ENCODE measurements at regions not wholly inside any gene's neighbourhood (a gene's known extent, or its start where the extent isn't known, plus 50 kb on each side); places are given as distances from the start of the nearest gene placed in this dataset.
"Not testable (repeated sequence)": the region's sequence is repeated elsewhere in the genome, so short reads cannot be mapped to it uniquely, and the experiment has no call there.

- H3K9me3 ChIP-seq (ENCODE audit: control insufficient read depth in 2 of 2, insufficient read depth in 1 of 2, low read length in 1 of 2) = no peaks in the 10 kb centered on the region
- H3K4me1 ChIP-seq (ENCODE audit: control insufficient read depth in 2 of 2, insufficient read depth in 2 of 2, low read length in 2 of 2) = no peaks in the 10 kb centered on the region
- WGBS = 71% methylated on average over 11 of the region's 11 CpGs
- H3K4me3 ChIP-seq (ENCODE audit: low read length in 2 of 2) = no peak overlapping the region
- no peak overlapping the region for H3K27ac ChIP-seq (ENCODE audit: low read depth in 1 of 2, low read length in 1 of 2)
- H3K27me3 ChIP-seq (ENCODE audit: control insufficient read depth in 2 of 2, insufficient read depth in 1 of 2, low read length in 1 of 2) = no peaks in the 10 kb centered on the region
- H3K36me3 ChIP-seq (ENCODE audit: control insufficient read depth in 2 of 2, insufficient read depth in 2 of 2, low read length in 1 of 2) = no peaks in the 10 kb centered on the region
- no peak for DNase-seq (ENCODE audit: low read depth in 6 of 9, low spot score in 9 of 9)
Observed at GRCh38 chr4:8681391-8681790, 88.8 kb downstream of the CPZ start.

GRCh38 chr4:8679032-8679431, 86.5 kb downstream of the CPZ start:
- Histone ChIP-seq H3K9me3 (ENCODE audit: control insufficient read depth in 2 of 2, insufficient read depth in 1 of 2, low read length in 1 of 2) (no peaks in the 10 kb centered on the region), H3K4me3 (ENCODE audit: low read length in 2 of 2) (no peak overlapping the region), H3K36me3 (ENCODE audit: control insufficient read depth in 2 of 2, insufficient read depth in 2 of 2, low read length in 1 of 2) (no peaks in the 10 kb centered on the region), H3K27ac (ENCODE audit: low read depth in 1 of 2, low read length in 1 of 2) (no peak overlapping the region), H3K4me1 (ENCODE audit: control insufficient read depth in 2 of 2, insufficient read depth in 2 of 2, low read length in 2 of 2) (no peaks in the 10 kb centered on the region), H3K27me3 (ENCODE audit: control insufficient read depth in 2 of 2, insufficient read depth in 1 of 2, low read length in 1 of 2) (no peaks in the 10 kb centered on the region)
- DNase-seq (ENCODE audit: low read depth in 6 of 9, low spot score in 9 of 9) = no peak
- WGBS = 75% methylated on average over 2 of the region's 2 CpGs

DNA sequence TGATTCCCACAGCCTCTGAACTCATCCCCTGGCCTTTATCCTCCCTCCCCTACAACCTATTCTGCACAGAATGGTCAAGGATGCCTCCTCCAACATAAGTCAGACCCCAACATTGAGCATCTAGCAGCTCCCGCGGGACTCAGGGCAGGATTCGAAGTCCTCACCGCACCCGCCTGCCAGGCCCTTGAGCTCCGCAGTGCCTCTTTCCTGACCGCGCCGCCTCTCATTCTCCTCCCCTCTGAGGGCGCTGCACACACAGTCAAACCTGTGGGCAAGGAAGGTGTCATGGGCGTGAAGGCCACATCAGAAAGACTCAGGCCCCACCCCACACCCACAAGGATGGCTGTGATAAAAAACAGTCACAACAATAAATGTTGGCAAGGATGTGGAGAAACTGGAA, 84.1 kb downstream of the CPZ start:
- H3K27ac ChIP-seq (ENCODE audit: low read depth in 1 of 2, low read length in 1 of 2) = no peak overlapping the region
- no peaks in the 10 kb centered on the region for H3K4me1 ChIP-seq (ENCODE audit: control insufficient read depth in 2 of 2, insufficient read depth in 2 of 2, low read length in 2 of 2)
- no peaks in the 10 kb centered on the region for H3K27me3 ChIP-seq (ENCODE audit: control insufficient read depth in 2 of 2, insufficient read depth in 1 of 2, low read length in 1 of 2)
- no peaks in the 10 kb centered on the region for H3K36me3 ChIP-seq (ENCODE audit: control insufficient read depth in 2 of 2, insufficient read depth in 2 of 2, low read length in 1 of 2)
- 93% methylated on average over 11 of the region's 11 CpGs for WGBS
- H3K4me3 ChIP-seq (ENCODE audit: low read length in 2 of 2) = no peak overlapping the region
- H3K9me3 ChIP-seq (ENCODE audit: control insufficient read depth in 2 of 2, insufficient read depth in 1 of 2, low read length in 1 of 2) = no peaks in the 10 kb centered on the region
- DNase-seq (ENCODE audit: low read depth in 6 of 9, low spot score in 9 of 9) = no peak

DNA sequence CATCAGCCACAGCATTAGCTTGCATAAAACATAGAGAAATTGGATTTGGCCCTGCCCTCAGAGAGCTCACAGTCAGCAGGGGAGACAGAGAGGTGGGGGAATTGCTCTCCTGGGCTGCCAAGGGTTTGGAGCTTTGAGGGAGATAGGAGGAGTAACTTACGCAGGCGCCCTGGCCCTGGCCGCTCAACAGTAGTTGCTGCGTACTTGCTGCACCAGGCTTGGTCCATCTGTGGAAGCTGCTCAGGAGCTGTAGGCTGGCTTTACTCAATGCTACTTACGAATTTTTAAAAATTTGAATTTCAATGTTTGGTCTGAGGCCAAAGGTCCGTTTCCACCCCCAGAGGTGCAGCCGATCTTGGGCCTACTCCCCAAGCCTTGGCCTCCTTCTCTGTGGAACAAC, 83.3 kb downstream of the CPZ start:
- Histone ChIP-seq H3K4me1 (ENCODE audit: control insufficient read depth in 2 of 2, insufficient read depth in 2 of 2, low read length in 2 of 2) (no peaks in the 10 kb centered on the region), H3K27ac (ENCODE audit: low read depth in 1 of 2, low read length in 1 of 2) (no peak overlapping the region), H3K4me3 (ENCODE audit: low read length in 2 of 2) (no peak overlapping the region), H3K36me3 (ENCODE audit: control insufficient read depth in 2 of 2, insufficient read depth in 2 of 2, low read length in 1 of 2) (no peaks in the 10 kb centered on the region), H3K27me3 (ENCODE audit: control insufficient read depth in 2 of 2, insufficient read depth in 1 of 2, low read length in 1 of 2) (no peaks in the 10 kb centered on the region), H3K9me3 (ENCODE audit: control insufficient read depth in 2 of 2, insufficient read depth in 1 of 2, low read length in 1 of 2) (no peaks in the 10 kb centered on the region)
- no peak for DNase-seq (ENCODE audit: low read depth in 6 of 9, low spot score in 9 of 9)
- WGBS = 88% methylated on average over 7 of the region's 7 CpGs

DNA sequence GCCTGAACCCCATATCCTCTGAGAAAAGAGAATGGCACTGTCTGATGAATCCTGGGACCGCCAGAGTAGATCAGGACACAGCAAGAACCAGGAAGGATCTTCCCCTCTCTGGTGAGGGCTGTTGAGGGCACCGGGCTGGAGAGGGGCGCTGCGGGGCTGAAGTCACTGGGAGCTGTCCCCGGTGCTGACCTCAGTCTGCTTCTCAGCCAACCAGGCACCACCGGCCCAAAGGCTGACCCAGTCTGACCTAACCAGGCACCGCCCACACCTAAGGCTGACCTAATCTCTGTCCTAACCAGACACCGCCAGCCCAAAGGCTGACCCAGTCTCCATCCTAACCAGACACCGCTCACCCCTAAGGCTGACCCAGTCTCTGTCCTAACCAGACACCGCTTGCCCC, 82.8 kb downstream of the CPZ start:
- DNase-seq (ENCODE audit: low read depth in 6 of 9, low spot score in 9 of 9) = peak in 2 of 9 donors; percentile 3 to 8
- Histone ChIP-seq H3K27ac (ENCODE audit: low read depth in 1 of 2, low read length in 1 of 2) (no peak overlapping the region), H3K4me3 (ENCODE audit: low read length in 2 of 2) (no peak overlapping the region), H3K4me1 (ENCODE audit: control insufficient read depth in 2 of 2, insufficient read depth in 2 of 2, low read length in 2 of 2) (no peaks in the 10 kb centered on the region), H3K36me3 (ENCODE audit: control insufficient read depth in 2 of 2, insufficient read depth in 2 of 2, low read length in 1 of 2) (no peaks in the 10 kb centered on the region), H3K9me3 (ENCODE audit: control insufficient read depth in 2 of 2, insufficient read depth in 1 of 2, low read length in 1 of 2) (no peaks in the 10 kb centered on the region), H3K27me3 (ENCODE audit: control insufficient read depth in 2 of 2, insufficient read depth in 1 of 2, low read length in 1 of 2) (no peaks in the 10 kb centered on the region)
- WGBS = 24% methylated on average over 10 of the region's 10 CpGs

GRCh38 chr4:8674311-8674885, 81.8 kb downstream of the CPZ start:
- Histone ChIP-seq H3K4me1 (ENCODE audit: control insufficient read depth in 2 of 2, insufficient read depth in 2 of 2, low read length in 2 of 2) (no peaks in the 10 kb centered on the region), H3K9me3 (ENCODE audit: control insufficient read depth in 2 of 2, insufficient read depth in 1 of 2, low read length in 1 of 2) (no peaks in the 10 kb centered on the region), H3K4me3 (ENCODE audit: low read length in 2 of 2) (no peak overlapping the region), H3K36me3 (ENCODE audit: control insufficient read depth in 2 of 2, insufficient read depth in 2 of 2, low read length in 1 of 2) (no peaks in the 10 kb centered on the region), H3K27ac (ENCODE audit: low read depth in 1 of 2, low read length in 1 of 2) (no peak overlapping the region), H3K27me3 (ENCODE audit: control insufficient read depth in 2 of 2, insufficient read depth in 1 of 2, low read length in 1 of 2) (no peaks in the 10 kb centered on the region)
- no peak for DNase-seq (ENCODE audit: low read depth in 6 of 9, low spot score in 9 of 9)
- 91% methylated on average over 16 of the region's 16 CpGs for WGBS

DNA sequence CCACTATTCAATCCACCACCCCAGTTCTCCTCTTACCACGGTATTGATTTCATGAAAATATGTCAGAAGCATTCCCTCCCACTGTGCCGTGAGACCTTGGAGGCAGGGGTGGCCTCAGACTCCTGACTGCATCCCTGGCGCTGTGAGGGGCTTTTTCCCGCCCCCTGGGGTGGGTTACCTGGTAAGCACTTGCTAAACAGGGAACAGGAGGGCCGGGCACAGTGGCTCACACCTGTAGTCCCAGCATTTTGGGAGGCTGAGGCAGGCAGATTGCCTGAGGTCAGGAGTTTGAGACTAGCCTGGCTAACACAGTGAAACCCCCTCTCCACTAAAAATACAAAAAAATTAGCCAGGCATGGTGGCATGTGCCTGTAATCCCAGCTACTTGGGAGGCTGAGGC, 80.5 kb downstream of the CPZ start:
- H3K9me3 ChIP-seq (ENCODE audit: control insufficient read depth in 2 of 2, insufficient read depth in 1 of 2, low read length in 1 of 2); H3K36me3 ChIP-seq (ENCODE audit: control insufficient read depth in 2 of 2, insufficient read depth in 2 of 2, low read length in 1 of 2); DNase-seq (ENCODE audit: low read depth in 6 of 9, low spot score in 9 of 9); H3K27me3 ChIP-seq (ENCODE audit: control insufficient read depth in 2 of 2, insufficient read depth in 1 of 2, low read length in 1 of 2); H3K27ac ChIP-seq (ENCODE audit: low read depth in 1 of 2, low read length in 1 of 2); H3K4me1 ChIP-seq (ENCODE audit: control insufficient read depth in 2 of 2, insufficient read depth in 2 of 2, low read length in 2 of 2); H3K4me3 ChIP-seq (ENCODE audit: low read length in 2 of 2): not testable (repeated sequence)
- 72% methylated on average over 5 of the region's 5 CpGs for WGBS

DNA sequence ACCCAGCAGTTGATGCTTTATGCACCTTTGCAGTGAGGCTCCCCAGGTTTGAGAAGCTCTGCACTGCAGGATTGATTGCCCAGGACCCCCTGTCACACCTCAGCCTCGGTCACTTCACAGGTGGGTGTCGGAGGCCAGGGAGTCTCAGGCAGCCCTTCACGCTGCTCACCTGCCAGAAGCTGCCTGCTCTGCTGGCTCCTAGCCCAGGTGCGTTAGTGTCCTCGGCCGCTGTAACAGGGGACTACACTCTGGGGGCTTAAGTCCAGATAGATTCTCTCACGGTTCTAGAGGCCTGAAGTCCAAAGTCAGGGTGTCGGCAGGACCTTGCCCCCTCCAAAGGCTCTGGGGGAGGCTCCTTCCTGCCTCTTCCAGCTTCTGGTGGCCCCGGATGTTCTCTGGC, 79.9 kb downstream of the CPZ start:
- 75% methylated on average over 9 of the region's 9 CpGs for WGBS
- no peak for DNase-seq (ENCODE audit: low read depth in 6 of 9, low spot score in 9 of 9)
- H3K27me3 ChIP-seq (ENCODE audit: control insufficient read depth in 2 of 2, insufficient read depth in 1 of 2, low read length in 1 of 2) = no peaks in the 10 kb centered on the region

DNA sequence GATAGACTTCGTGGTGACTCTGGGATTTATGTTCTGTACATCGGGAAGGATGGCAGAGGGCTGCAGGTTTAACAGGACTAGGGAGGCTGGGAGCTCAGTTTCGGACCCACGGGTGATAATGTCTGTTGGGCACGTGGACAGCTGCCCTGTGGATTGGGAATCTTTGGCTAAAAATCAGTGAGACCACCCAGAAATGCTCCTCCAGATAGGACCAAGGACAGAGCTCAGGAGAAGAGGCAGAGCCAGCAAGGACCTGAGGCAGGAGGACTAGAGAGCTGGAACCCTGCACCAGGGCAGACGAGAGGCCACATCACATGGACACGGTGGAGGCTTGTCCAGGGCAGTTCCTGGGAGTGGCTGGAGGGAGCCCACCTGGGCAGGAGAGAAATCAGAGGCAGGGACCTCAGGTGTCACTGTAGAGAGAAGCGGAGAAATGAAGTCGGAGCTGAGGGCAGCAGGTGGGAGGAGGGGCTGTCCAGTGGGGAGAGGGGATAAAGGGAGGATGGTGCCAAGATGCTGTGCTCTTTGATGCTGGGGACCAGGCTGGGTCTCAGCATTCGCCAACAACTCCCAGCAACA, 79.2 kb downstream of the CPZ start:
- H3K4me1 ChIP-seq (ENCODE audit: control insufficient read depth in 2 of 2, insufficient read depth in 2 of 2, low read length in 2 of 2) = no peaks in the 10 kb centered on the region
- H3K9me3 ChIP-seq (ENCODE audit: control insufficient read depth in 2 of 2, insufficient read depth in 1 of 2, low read length in 1 of 2) = no peaks in the 10 kb centered on the region
- no peaks in the 10 kb centered on the region for H3K36me3 ChIP-seq (ENCODE audit: control insufficient read depth in 2 of 2, insufficient read depth in 2 of 2, low read length in 1 of 2)
- 75% methylated on average over 10 of the region's 10 CpGs for WGBS
- no peaks in the 10 kb centered on the region for H3K27me3 ChIP-seq (ENCODE audit: control insufficient read depth in 2 of 2, insufficient read depth in 1 of 2, low read length in 1 of 2)
- H3K27ac ChIP-seq (ENCODE audit: low read depth in 1 of 2, low read length in 1 of 2) = no peak overlapping the region
- no peak for DNase-seq (ENCODE audit: low read depth in 6 of 9, low spot score in 9 of 9)
- no peak overlapping the region for H3K4me3 ChIP-seq (ENCODE audit: low read length in 2 of 2)

More for the DNA sequence above, 79.9 kb downstream of the CPZ start:
- Histone ChIP-seq H3K4me3 (ENCODE audit: low read length in 2 of 2) (no peak overlapping the region), H3K4me1 (ENCODE audit: control insufficient read depth in 2 of 2, insufficient read depth in 2 of 2, low read length in 2 of 2) (no peaks in the 10 kb centered on the region), H3K27ac (ENCODE audit: low read depth in 1 of 2, low read length in 1 of 2) (no peak overlapping the region), H3K36me3 (ENCODE audit: control insufficient read depth in 2 of 2, insufficient read depth in 2 of 2, low read length in 1 of 2) (no peaks in the 10 kb centered on the region), H3K9me3 (ENCODE audit: control insufficient read depth in 2 of 2, insufficient read depth in 1 of 2, low read length in 1 of 2) (no peaks in the 10 kb centered on the region)

All from thymus (tissue), 11 donors.